ENCODE measurements at regions not wholly inside any gene's neighbourhood (a gene's known extent, or its start where the extent isn't known, plus 50 kb on each side); places are given as distances from the start of the nearest gene placed in this dataset.

GRCh38 chr3:24596626-24597025 is 102.0 kb upstream of the THRB start:
- DNase-seq (ENCODE audit: low read depth): no peak

GRCh38 chr3:24598695-24599470 is 104.2 kb upstream of the THRB start:
- peak; percentile 8 for DNase-seq (ENCODE audit: low read depth)

GRCh38 chr3:24601066-24601939 is 106.7 kb upstream of the THRB start:
- no peak for DNase-seq (ENCODE audit: low read depth)

GRCh38 chr3:24604215-24604614 is 109.6 kb upstream of the THRB start:
- no peak for DNase-seq (ENCODE audit: low read depth)

GRCh38 chr3:24605511-24606028 is 110.9 kb upstream of the THRB start:
- no peak for DNase-seq (ENCODE audit: low read depth)

GRCh38 chr3:24607281-24607680 is 112.6 kb upstream of the THRB start:
- no peak for DNase-seq (ENCODE audit: low read depth)

GRCh38 chr3:24608701-24609390 is 114.2 kb upstream of the THRB start:
- DNase-seq (ENCODE audit: low read depth): no peak

- DNase-seq (ENCODE audit: low read depth): no peak
These were observed 119.7 kb upstream of the THRB start for GRCh38 chr3:24614359-24614758.

GRCh38 chr3:24615177-24615576 is 120.5 kb upstream of the THRB start:
- no peak for DNase-seq (ENCODE audit: low read depth)

- DNase-seq (ENCODE audit: low read depth): no peak
These were observed 121.6 kb upstream of the THRB start for GRCh38 chr3:24616110-24616829.

GRCh38 chr3:24622138-24622537 is 127.5 kb upstream of the THRB start:
- no peak for DNase-seq (ENCODE audit: low read depth)

- no peak for DNase-seq (ENCODE audit: low read depth)
These were observed 128.1 kb upstream of the THRB start for GRCh38 chr3:24622696-24623225.

GRCh38 chr3:24623657-24624056 is 129.0 kb upstream of the THRB start:
- no peak for DNase-seq (ENCODE audit: low read depth)

GRCh38 chr3:24624938-24625681 is 130.5 kb upstream of the THRB start:
- DNase-seq (ENCODE audit: low read depth): no peak

- peak; percentile 18 for DNase-seq (ENCODE audit: low read depth)
These were observed 134.0 kb upstream of the THRB start for GRCh38 chr3:24628523-24629258.

- no peak for DNase-seq (ENCODE audit: low read depth)
These were observed 136.8 kb upstream of the THRB start for GRCh38 chr3:24631481-24631880.

GRCh38 chr3:24639061-24639460 is 144.4 kb upstream of the THRB start:
- no peak for DNase-seq (ENCODE audit: low read depth)

GRCh38 chr3:24639481-24640329 is 145.1 kb upstream of the THRB start:
- DNase-seq (ENCODE audit: low read depth): no peak

GRCh38 chr3:24640330-24640877 is 145.8 kb upstream of the THRB start:
- peak; percentile 22 for DNase-seq (ENCODE audit: low read depth)

Measured in GM04504 (cell line).